ENCODE measurements at regions not wholly inside any gene's neighbourhood (a gene's known extent, or its start where the extent isn't known, plus 50 kb on each side); places are given as distances from the start of the nearest gene placed in this dataset.

GRCh38 chr1:81296601-81297000 is 504.1 kb upstream of the ADGRL2 start:
- TF ChIP-seq, protein P1, sequence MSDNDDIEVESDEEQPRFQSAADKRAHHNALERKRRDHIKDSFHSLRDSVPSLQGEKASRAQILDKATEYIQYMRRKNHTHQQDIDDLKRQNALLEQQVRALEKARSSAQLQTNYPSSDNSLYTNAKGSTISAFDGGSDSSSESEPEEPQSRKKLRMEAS (IDR thresholded peaks at IDR 0.05) = no peak
- TF ChIP-seq USF1 (IDR thresholded peaks at IDR 0.05) (no peak), REST (IDR thresholded peaks at IDR 0.05; ENCODE audit: low read depth) (no peak), TEAD4 (IDR thresholded peaks at IDR 0.05) (no peak), CREB1 (IDR thresholded peaks at IDR 0.05; ENCODE audit: low read depth) (no peak)

- TF ChIP-seq EP300 (IDR thresholded peaks at IDR 0.05; ENCODE audit: borderline replicate concordance) = no peak
Measured at GRCh38 chr1:81290326-81290725, 510.4 kb upstream of the ADGRL2 start.

- TF ChIP-seq ZBTB7A (IDR thresholded peaks at IDR 0.05; ENCODE audit: low read depth) (no peak), TCF12 (IDR thresholded peaks at IDR 0.05; ENCODE audit: low read depth) (no peak), EP300 (IDR thresholded peaks at IDR 0.05; ENCODE audit: borderline replicate concordance) (no peak), CEBPB (IDR thresholded peaks at IDR 0.05) (no peak), NFIC (IDR thresholded peaks at IDR 0.05) (no peak), USF1 (IDR thresholded peaks at IDR 0.05) (no peak)
Measured at GRCh38 chr1:81288689-81289088, 512.0 kb upstream of the ADGRL2 start.

GRCh38 chr1:81287411-81288080 is 513.2 kb upstream of the ADGRL2 start:
- no peak for TF ChIP-seq REST (IDR thresholded peaks at IDR 0.05; ENCODE audit: low read depth)
- TF ChIP-seq TAF1 (IDR thresholded peaks at IDR 0.05; ENCODE audit: low read depth) = no peak
- TF ChIP-seq YY1 (IDR thresholded peaks at IDR 0.05; ENCODE audit: low read depth) = no peak
- TF ChIP-seq FOXM1 (IDR thresholded peaks at IDR 0.05; ENCODE audit: borderline replicate concordance, low read depth) = no peak
- TF ChIP-seq CREB1 (IDR thresholded peaks at IDR 0.05; ENCODE audit: low read depth) = no peak
- TF ChIP-seq EP300 (IDR thresholded peaks at IDR 0.05; ENCODE audit: borderline replicate concordance) = no peak
- no peak for TF ChIP-seq TCF12 (IDR thresholded peaks at IDR 0.05; ENCODE audit: low read depth)
- TF ChIP-seq, protein P1 (IDR thresholded peaks at IDR 0.05) = no peak
- TF ChIP-seq CEBPB (IDR thresholded peaks at IDR 0.05) = no peak
- TF ChIP-seq NFIC (IDR thresholded peaks at IDR 0.05) = no peak
- no peak for TF ChIP-seq USF1 (IDR thresholded peaks at IDR 0.05)
- TF ChIP-seq RAD21 (IDR thresholded peaks at IDR 0.05; ENCODE audit: low read depth) = no peak
- TF ChIP-seq EGR1 (IDR thresholded peaks at IDR 0.05) = no peak

DNA sequence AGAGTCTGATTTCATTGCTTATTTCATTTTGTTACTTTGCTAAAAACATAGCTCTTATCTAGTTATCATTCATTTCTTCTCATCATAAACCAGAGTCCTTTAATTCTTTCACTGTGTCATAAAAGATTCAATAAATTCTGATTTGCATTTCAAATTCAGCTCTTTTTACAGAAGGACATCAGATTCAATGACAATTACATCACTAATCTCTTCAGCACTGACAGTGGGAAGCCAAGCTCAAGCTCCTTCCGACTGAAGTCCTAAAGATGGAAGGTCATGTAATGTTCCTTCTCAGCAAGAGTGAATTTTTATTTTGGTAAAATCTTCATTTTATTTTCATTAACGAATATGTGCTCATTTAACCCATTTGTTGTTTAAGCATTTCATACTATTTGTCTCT is 530.7 kb upstream of the ADGRL2 start:
- TF ChIP-seq NFIC (IDR thresholded peaks at IDR 0.05) (no peak), EP300 (IDR thresholded peaks at IDR 0.05; ENCODE audit: borderline replicate concordance) (no peak), ZBTB7A (IDR thresholded peaks at IDR 0.05; ENCODE audit: low read depth) (no peak), TCF12 (IDR thresholded peaks at IDR 0.05; ENCODE audit: low read depth) (no peak), RAD21 (IDR thresholded peaks at IDR 0.05; ENCODE audit: low read depth) (no peak), CREB1 (IDR thresholded peaks at IDR 0.05; ENCODE audit: low read depth) (no peak), CEBPB (IDR thresholded peaks at IDR 0.05) (no peak), TEAD4 (IDR thresholded peaks at IDR 0.05) (no peak), USF1 (IDR thresholded peaks at IDR 0.05) (no peak), TAF1 (IDR thresholded peaks at IDR 0.05; ENCODE audit: low read depth) (no peak), YY1 (IDR thresholded peaks at IDR 0.05; ENCODE audit: low read depth) (no peak), REST (IDR thresholded peaks at IDR 0.05; ENCODE audit: low read depth) (no peak), EGR1 (IDR thresholded peaks at IDR 0.05) (no peak), FOXM1 (IDR thresholded peaks at IDR 0.05; ENCODE audit: borderline replicate concordance, low read depth) (no peak)
- TF ChIP-seq, protein P1 (IDR thresholded peaks at IDR 0.05) = no peak
